HK-2 (cell line): ENCODE measurements at regions not wholly inside any gene's neighbourhood (a gene's known extent, or its start where the extent isn't known, plus 50 kb on each side); places are given as distances from the start of the nearest gene placed in this dataset.

Experiments
- DNase-seq: peaks from one replicate; pipeline ENCODE4 v3.0.0-alpha.2; 2018; ENCODE audit not compliant: unreplicated experiment

- DNase-seq = no peak
Observed at GRCh38 chr3:83302091-83302490, 1540.6 kb upstream of the GBE1 start.

DNA sequence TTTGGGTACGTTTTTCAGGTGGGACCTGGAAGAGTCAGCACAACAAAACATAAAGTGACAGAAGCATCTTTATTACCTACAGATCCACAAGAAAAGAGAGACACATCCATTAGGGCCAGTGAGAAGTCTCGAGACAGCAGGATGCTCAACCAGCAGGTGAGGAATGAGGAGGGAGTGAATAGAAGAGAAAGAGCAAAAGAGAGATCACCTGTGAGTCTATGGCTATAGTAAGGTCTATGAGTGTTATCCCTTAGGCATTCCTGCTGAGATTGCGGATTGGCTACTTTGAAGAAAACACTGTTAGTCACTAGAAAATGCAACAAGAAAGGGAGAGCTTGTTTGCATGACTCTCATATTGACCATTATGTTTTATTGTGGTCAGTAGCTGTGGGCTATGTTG, 1556.2 kb upstream of the GBE1 start:
- DNase-seq = no peak

GRCh38 chr3:83320726-83321125, 1559.3 kb upstream of the GBE1 start:
- no peak for DNase-seq

DNA sequence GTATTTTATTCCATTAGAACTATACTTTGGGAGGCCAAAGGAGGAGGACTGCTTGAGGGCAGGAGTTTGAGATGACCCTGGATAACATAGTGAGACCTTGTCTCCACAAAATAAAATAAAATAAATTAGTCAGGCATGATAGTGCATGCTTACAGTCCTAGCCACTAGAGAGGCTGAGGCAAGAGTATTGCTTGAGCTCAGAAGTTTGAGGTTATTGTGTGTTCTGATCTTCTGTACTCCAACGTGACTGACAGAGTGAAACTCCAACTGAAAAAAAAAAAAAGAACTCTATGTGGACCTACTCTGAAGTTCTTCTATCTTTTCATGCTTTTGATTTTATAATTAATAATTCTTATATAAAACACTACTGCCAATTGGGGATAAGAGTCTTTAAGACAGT, 1560.0 kb upstream of the GBE1 start:
- no peak for DNase-seq

DNA sequence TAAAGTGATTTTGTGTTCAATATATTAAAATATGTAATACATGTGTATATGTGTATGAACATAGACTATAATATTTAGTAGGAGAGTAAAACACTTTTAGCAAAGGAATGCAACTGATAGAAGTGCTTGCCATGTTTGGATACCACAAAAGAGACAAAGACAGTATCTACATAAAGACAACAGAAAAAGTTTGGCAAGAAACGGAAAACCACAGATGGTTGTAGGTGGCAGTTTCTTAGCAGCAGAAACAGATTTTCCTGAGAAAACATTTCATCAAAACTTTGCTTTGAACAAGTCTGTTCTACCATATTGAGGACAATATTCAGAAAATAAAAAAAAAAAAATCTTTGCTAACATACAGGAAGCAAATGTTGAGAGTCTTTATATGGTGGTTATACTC, 1560.4 kb upstream of the GBE1 start:
- no peak for DNase-seq

DNA sequence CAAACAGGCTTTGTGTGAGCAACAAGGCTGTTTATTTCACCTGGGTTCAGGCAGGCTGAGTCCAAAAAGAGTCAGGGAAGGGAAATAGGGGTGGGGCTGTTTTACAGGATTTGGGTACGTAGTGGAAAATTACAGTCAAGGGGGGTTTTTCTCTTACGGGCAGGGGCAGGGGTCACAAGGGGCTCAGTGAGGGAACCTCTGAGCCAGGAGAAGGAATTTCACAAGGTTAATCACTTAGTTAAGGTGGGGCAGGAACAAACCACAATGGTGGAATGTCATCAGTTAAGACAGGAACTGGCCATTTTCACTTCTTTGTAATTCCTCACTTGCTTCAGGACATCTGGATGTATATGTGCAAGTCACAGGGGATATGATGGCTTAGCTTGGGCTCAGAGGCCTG, 1592.8 kb upstream of the GBE1 start:
- no peak for DNase-seq

GRCh38 chr3:83393276-83393675, 1565.5 kb upstream of the CADM2 start:
- DNase-seq = no peak

DNA sequence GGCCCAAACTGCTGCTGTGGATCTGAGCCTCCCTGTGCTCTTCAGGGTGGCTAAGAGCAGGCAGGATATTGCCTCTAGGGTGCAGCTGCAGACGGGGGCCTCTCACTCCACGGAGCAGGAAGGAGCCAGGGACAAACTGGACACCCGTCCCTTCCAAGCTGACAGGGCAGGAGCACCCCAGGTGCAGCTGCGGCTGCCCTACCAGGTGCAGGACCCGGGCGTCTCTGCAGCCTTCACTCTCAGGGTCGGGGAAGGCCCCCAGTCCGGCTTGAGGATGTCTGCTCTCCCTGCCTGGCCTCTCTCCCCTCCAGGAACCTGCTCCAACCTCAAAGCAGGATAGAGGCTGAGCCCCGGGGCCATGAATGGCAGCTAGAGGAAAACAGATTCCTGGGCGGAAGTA, 1554.9 kb upstream of the CADM2 start:
- DNase-seq = no peak

DNA sequence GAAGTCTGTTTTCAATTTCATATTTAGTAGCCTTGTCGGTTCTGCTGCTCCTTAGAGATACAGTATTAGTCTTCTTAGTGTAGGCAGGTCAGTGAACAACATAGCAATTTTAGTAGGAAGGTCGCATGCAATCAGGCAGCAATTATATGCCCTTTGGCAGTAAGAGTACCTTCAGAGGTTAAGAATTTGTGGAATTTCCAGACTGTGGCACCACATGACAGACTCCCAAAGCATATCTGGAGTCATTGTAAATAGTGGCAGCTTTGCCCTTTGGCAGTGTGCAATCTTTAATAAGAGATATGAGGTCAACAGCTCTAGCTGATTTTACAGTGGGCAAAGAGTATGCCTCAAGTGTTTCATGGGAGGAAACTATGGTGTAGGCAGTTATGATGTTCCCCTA, 1532.5 kb upstream of the CADM2 start:
- peak; percentile 10 for DNase-seq

DNA sequence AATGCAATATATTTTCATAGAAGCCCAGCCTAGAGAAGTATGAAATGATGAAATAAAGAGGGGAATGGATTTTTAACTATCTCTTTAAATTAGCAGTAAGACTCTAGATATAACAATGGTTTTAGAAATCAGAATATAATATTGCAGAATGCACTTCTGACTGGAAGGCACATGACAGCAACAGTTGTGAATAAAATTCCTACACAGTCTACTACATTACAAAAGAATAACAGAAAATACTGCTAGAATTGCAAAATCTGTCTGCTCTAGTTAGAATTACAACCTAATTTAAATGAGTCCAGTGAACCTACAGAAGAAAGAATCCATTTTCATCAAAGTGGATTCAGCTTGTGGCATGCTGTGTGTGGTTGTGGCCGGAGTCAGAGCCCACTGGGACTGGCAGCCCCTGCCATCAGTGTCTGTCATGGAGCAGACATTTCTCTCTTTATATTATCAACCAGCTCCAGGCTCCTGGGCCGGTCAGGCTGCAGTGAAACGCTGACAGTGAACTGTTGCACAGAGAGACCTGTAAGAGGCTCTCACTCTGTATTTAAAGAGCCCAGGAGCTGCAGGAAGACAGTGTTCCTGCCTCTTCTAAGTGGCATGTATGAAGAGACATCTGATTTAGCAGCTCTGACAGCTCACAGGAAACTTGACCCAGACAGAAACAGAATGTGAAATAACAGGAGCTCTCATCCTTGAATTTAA, 1523.8 kb upstream of the CADM2 start:
- no peak for DNase-seq

- DNase-seq = no peak
Observed at GRCh38 chr3:83438188-83438587, 1520.6 kb upstream of the CADM2 start.

DNA sequence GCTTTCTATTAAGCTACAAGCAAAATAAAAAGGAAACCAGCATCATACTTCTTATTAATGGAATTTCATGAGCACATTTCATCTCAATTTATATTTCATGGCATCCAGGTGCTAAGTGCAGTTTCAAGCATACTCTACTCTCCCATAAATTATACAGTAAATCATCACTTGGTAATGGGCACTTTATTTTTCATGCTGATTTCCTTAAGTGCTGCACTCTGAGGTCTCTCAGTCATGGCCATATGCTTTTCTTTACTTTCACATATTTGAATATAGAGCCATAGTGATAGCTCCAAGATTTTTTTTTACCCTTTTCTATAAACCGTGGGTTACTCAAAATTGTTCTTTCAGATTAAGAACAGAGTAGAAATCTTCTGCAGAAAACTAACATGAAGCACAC, 1505.7 kb upstream of the CADM2 start:
- DNase-seq = no peak

DNA sequence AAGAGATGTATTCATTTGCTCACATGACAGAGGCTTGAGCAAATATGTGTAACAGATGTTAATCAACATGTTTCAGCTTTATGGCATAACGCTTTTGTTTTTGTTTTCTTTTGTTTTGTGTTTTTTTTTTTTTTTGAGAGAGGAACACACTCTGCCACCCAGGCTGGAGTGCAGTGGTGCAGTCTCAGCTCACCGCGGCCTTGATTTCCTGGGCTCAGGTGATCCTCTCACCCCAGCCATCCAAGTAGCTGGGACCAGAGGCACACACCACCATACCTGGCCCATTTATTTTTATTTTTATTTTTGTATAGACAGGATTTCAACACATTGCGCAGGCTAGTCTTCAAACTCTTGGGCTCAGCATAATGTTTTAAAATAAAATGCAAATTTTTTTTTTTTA, 1504.4 kb upstream of the CADM2 start:
- no peak for DNase-seq

GRCh38 chr3:83457551-83457950, 1501.2 kb upstream of the CADM2 start:
- DNase-seq = no peak

GRCh38 chr3:83460052-83460451, 1498.7 kb upstream of the CADM2 start:
- no peak for DNase-seq

DNA sequence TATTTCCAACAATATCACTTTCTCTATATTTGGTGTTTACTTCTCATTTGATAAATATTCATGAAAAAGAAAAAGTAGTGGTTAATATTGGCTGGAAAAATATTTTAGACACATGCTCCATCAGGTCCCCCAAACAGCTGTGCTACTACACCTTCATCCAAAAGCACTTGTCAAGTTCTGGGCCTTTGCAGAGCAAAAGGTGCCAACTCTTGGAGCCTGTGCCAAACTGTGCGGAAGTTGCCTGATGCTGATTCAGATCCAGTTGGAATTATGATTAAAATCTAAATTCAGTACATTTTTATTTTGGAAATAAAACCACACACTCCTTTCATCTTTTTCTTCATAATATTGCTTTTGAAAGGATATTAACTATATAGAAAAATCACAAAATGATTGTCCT, 1497.4 kb upstream of the CADM2 start:
- DNase-seq = no peak

- DNase-seq = no peak
Observed at GRCh38 chr3:83477563-83477962, 1481.2 kb upstream of the CADM2 start.

DNA sequence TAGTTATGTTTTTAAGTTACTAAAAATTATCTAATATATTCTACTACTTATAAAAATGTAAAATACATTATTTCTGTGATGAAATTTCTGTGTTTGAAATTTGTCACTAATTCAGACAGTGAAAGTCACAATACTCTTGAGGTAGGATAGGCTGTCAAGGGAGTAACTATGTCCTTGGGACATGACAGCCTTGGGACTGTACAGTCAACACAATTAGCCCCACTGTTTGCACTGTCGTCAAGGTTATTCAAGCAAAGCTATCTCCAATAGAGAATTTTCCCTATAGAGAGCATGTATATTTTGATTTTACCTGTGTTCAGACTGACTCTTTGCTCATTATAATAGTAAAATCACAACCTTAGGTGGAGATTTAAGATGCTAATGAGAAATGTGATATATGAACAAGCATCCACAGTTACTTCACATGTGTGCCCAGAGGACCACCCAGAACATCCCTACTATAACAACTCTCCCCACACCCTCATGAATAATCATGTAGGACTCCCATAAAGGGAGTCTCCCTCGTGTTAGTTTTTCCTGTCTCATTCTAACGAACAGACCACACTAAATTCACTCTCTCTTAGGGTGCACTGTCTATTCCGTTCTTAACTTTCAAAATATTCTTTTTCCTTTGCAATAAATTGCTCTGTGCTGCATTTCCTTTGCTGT, 1476.3 kb upstream of the CADM2 start:
- DNase-seq = no peak

DNA sequence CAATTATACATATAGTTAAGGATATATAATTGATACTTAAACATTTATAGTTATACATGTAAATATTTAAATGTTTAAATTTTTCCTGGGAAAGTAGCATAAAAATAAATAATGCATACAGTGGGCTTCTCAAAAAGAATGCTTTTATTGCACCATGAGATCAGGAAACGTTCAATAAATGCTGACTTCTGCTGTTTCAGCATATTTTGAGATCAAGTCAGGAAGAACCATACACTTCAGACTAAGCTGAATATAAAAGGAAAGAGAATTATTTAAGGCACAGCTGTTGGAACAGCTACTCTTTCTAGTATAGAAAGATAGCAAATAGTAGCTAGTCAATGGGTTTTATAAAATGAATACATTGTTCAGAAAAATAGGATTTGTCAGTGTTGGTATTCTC, 1462.3 kb upstream of the CADM2 start:
- DNase-seq = no peak

DNA sequence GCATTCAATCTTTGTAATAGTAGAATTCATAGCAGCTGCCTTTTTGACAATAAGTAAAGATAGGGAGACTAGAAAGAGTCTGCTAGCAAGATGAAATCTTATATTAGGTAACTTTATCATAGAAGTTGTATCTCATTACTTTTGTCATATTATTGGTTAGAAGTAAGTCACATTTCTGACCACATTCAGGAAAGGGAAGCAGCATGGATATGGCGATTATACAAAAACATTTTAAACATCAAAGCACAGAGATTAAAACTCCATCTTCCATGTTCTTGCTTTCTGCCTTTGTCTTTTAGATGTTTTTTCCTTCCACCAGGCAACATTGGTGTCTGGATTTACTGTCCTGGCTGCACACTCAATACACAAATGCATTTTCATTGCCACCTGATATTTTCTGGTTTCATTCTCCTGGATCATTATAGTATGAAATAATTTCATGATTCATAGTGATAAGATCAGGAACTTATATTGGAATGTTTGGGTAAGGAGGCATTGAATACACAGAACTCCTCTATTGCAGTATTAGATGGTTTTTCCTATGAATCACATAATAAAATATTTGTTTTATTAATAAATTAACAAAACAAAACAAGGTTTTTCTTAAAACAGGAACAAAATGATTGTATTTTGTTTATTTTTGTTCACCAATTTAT, 1460.3 kb upstream of the CADM2 start:
- no peak for DNase-seq

DNA sequence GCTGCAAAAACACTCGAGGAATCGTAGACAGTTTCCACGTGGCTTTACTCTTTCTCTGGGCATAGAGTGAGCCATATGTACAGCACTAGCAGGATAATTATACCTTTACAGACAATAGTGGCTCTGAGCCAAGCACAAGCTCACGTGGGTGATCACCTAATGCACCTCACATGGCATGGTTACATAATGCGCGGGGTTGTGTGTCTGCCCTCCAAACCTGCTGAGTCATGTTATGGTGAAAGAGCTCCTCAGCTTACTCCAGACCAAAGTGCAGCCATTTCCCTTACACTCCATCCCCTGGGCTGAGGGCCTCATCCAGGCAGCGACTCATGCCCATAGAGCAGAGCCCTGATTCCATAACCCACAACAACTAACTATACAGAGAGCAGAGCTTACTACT, 1458.4 kb upstream of the CADM2 start:
- DNase-seq = peak; percentile 8

DNA sequence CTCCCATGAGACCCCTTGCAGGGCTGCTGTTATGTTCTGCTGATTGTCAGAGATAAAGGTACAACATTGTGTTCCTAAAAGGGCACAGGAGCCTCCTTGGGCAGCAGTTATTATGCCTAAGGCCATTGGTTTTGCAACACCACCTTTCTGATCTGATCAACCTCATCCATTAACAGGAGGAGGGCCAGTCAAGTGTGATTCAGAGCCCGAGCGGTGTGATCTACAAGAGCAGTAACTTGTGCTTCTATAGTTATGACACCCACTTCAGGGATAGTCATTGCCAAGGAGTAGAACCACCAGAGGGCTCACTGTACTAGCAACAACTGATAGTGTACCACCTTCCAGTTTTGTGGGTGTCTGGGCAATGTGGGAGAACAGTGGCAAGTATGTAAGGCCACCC, 1457.9 kb upstream of the CADM2 start:
- no peak for DNase-seq

- no peak for DNase-seq
Observed at GRCh38 chr3:83513051-83513450, 1445.7 kb upstream of the CADM2 start.
